ENCODE measurements at regions not wholly inside any gene's neighbourhood (a gene's known extent, or its start where the extent isn't known, plus 50 kb on each side); places are given as distances from the start of the nearest gene placed in this dataset.

- DNase-seq = no peak
- H4K20me1 ChIP-seq (ENCODE audit: insufficient read depth, low read length) = no peaks in the 10 kb centered on the region
- H3K9me3 ChIP-seq (replicated peaks; ENCODE audit: insufficient read depth, low read length) = no peaks in the 10 kb centered on the region
- no peaks in the 10 kb centered on the region for H3K9me2 ChIP-seq (replicated peaks; ENCODE audit: insufficient read depth, low read length)
- H3K4me3 ChIP-seq (ENCODE audit: low read length) = no peak overlapping the region
- no peaks in the 10 kb centered on the region for H3K79me2 ChIP-seq (ENCODE audit: low read length)
- H3K4me2 ChIP-seq (ENCODE audit: low read depth, low read length) = no peak overlapping the region
- no peaks in the 10 kb centered on the region for H3K27me3 ChIP-seq (replicated peaks; ENCODE audit: insufficient read depth, low read length)
- H3F3A ChIP-seq (ENCODE audit: insufficient read depth, low read length) = no peaks in the 10 kb centered on the region
- no peak overlapping the region for H2AFZ ChIP-seq (ENCODE audit: low read length)
- no peak for TF ChIP-seq EZH2 (optimal IDR thresholded peaks at IDR 0.05; ENCODE audit: low read depth, low read length)
- TF ChIP-seq EZH2phosphoT487 (IDR thresholded peaks at IDR 0.05; ENCODE audit: low read length) = no peak
- TF ChIP-seq CTCF (IDR thresholded peaks at IDR 0.05; ENCODE audit: low read length) = no peak
- no peak overlapping the region for H3K27ac ChIP-seq (ENCODE audit: low read length)
- no peaks in the 10 kb centered on the region for H3K4me1 ChIP-seq (ENCODE audit: low read length)
- no peak overlapping the region for H3K9ac ChIP-seq (ENCODE audit: low read length)
- no peaks in the 10 kb centered on the region for H3K36me3 ChIP-seq (replicated peaks; ENCODE audit: insufficient read depth, low read length)
Observed at GRCh38 chr1:104760017-104760416, 1010.3 kb downstream of the AMY1C start.

- no peaks in the 10 kb centered on the region for H3K9me3 ChIP-seq (replicated peaks; ENCODE audit: insufficient read depth, low read length)
- H3F3A ChIP-seq (ENCODE audit: insufficient read depth, low read length) = no peaks in the 10 kb centered on the region
- H3K27me3 ChIP-seq (replicated peaks; ENCODE audit: insufficient read depth, low read length) = no peaks in the 10 kb centered on the region
- TF ChIP-seq EZH2phosphoT487 (IDR thresholded peaks at IDR 0.05; ENCODE audit: low read length) (no peak), CTCF (IDR thresholded peaks at IDR 0.05; ENCODE audit: low read length) (no peak), EZH2 (optimal IDR thresholded peaks at IDR 0.05; ENCODE audit: low read depth, low read length) (no peak)
- H2AFZ ChIP-seq (ENCODE audit: low read length) = no peak overlapping the region
- H3K4me1 ChIP-seq (ENCODE audit: low read length) = no peaks in the 10 kb centered on the region
- no peaks in the 10 kb centered on the region for H3K36me3 ChIP-seq (replicated peaks; ENCODE audit: insufficient read depth, low read length)
- H3K4me3 ChIP-seq (ENCODE audit: low read length) = no peak overlapping the region
- H3K9ac ChIP-seq (ENCODE audit: low read length) = no peak overlapping the region
- H3K4me2 ChIP-seq (ENCODE audit: low read depth, low read length) = no peak overlapping the region
- H3K27ac ChIP-seq (ENCODE audit: low read length) = no peak overlapping the region
- DNase-seq = no peak
- no peaks in the 10 kb centered on the region for H3K79me2 ChIP-seq (ENCODE audit: low read length)
- H4K20me1 ChIP-seq (ENCODE audit: insufficient read depth, low read length) = no peaks in the 10 kb centered on the region
- H3K9me2 ChIP-seq (replicated peaks; ENCODE audit: insufficient read depth, low read length) = no peaks in the 10 kb centered on the region
Observed at GRCh38 chr1:104761961-104762570, 1012.4 kb downstream of the AMY1C start.

GRCh38 chr1:104765085-104765484, 1015.4 kb downstream of the AMY1C start:
- Histone ChIP-seq H2AFZ (ENCODE audit: low read length) (no peak overlapping the region), H3K9ac (ENCODE audit: low read length) (no peak overlapping the region), H3F3A (ENCODE audit: insufficient read depth, low read length) (no peaks in the 10 kb centered on the region), H4K20me1 (ENCODE audit: insufficient read depth, low read length) (no peaks in the 10 kb centered on the region), H3K4me2 (ENCODE audit: low read depth, low read length) (no peak overlapping the region), H3K9me2 (replicated peaks; ENCODE audit: insufficient read depth, low read length) (no peaks in the 10 kb centered on the region), H3K4me3 (ENCODE audit: low read length) (no peak overlapping the region), H3K36me3 (replicated peaks; ENCODE audit: insufficient read depth, low read length) (no peaks in the 10 kb centered on the region), H3K27me3 (replicated peaks; ENCODE audit: insufficient read depth, low read length) (no peaks in the 10 kb centered on the region), H3K9me3 (replicated peaks; ENCODE audit: insufficient read depth, low read length) (no peaks in the 10 kb centered on the region), H3K27ac (ENCODE audit: low read length) (no peak overlapping the region), H3K4me1 (ENCODE audit: low read length) (no peaks in the 10 kb centered on the region), H3K79me2 (ENCODE audit: low read length) (no peaks in the 10 kb centered on the region)
- no peak for DNase-seq
- no peak for TF ChIP-seq EZH2 (optimal IDR thresholded peaks at IDR 0.05; ENCODE audit: low read depth, low read length)
- TF ChIP-seq EZH2phosphoT487 (IDR thresholded peaks at IDR 0.05; ENCODE audit: low read length) = no peak
- no peak for TF ChIP-seq CTCF (IDR thresholded peaks at IDR 0.05; ENCODE audit: low read length)

Measured in MM.1S (cell line).